ENCODE measurements at regions not wholly inside any gene's neighbourhood (a gene's known extent, or its start where the extent isn't known, plus 50 kb on each side); places are given as distances from the start of the nearest gene placed in this dataset.

DNA sequence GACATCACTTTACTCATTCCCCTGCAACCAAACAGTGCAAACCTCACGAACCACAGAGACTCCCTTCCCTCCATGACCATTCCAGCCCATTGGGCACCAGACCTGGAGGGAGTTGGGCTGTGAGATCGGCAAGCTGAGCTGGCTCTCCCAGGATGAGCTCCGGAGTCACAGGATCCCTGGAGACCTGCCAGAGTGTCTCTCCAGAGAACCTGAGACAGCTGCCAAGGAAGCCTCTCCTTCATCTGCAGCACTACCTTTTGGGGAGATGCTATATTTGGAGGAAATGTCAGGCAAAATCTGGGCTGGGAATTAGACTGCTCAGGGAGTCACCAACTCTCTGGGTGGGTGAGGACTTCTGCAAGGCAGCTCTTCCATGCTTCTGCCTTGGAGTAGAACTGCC is 417.4 kb downstream of the TNS1 start:
- DNase-seq (ENCODE audit: low spot score), result no peak

DNA sequence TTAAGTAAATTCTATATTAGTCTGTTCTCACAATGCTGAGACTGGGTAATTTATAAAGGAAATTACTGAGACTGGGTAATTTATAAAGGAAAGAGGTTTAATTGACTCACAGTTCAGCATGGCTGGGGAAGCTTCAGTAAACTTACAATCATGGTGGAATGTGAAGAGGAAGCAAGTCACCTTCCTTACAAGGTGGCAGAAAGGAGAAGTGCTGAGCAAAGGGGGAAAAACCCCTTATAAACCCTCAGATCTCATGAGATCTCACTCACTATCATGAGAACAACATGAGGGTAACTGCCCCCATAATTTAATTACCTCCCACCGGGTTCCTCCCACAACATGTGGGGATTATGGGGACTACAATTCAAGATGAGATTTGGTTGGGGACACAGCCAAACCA is 422.4 kb downstream of the TNS1 start:
- peak; percentile 25 for DNase-seq (ENCODE audit: low spot score)

DNA sequence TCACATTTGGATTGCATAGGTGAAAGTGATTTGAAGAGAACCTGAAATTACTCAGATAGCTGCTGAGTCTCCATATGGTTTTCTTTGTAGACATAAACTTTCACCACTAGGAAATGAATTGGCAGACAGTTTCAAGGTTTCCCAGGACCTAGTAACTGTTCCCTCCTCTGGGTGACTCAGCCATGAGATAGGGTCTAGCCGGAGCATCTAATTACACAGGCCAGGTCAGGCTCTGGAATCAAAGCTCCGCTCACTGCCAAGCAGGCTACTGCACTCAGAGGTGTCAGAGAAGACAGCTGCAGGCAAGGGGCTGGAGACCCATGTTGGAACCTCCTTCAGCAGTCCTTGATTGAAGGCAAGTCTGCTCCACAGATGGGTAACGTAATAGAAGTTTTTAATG is 429.2 kb downstream of the TNS1 start:
- peak; percentile 36 for DNase-seq (ENCODE audit: low spot score)

DNA sequence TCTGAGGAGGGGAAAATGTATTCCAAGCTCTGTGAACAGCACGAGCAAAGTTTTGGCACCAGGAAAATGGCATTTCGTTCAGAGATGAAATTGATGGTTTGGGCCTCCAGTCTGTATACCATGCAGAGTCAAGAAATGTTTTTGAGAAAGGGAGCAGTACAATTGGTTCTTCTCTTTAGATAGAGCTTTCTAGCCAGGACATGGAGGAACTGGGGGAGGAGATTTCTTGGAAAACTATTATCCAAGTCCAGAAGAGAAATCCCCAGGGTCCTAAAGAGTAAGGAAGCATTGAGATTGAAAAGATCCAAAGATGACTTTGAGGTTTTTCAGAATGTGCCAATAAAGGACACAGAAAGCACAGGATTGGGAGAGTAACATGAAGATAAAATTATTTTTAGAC is 432.4 kb downstream of the TNS1 start:
- DNase-seq (ENCODE audit: low spot score), result no peak

DNA sequence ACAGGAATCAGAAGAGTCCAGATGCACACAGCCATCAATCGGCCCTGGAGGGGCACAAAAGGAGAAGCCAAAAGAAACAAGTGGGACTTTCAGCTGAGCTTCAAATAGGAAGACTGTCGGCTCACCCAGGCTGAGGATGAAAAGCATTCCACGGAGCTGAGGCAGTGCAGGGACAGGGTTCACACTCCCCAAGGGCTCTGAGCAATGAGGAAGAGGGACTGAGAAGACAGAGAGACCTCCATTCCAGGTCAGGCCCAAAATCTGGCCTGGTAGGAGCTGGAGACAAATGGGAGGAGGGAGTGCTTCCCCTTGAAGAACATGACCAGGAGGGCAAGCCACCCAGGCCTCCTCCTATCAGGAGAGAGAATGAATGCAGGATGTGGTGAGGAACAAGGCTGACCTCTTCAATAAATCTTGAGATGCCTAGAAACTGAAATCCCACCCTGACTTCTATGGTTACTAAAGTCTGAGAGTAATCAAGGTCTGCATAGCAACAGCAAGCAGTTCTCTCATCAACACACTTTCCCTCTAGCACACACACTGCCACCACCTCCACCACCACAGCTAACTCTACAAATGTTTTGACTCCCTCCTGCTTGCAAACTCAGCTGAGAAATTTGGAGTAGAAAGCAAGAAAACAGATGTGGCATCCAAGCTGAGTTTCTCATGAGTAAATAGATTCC is 434.4 kb downstream of the TNS1 start:
- no peak for DNase-seq (ENCODE audit: low spot score)

DNA sequence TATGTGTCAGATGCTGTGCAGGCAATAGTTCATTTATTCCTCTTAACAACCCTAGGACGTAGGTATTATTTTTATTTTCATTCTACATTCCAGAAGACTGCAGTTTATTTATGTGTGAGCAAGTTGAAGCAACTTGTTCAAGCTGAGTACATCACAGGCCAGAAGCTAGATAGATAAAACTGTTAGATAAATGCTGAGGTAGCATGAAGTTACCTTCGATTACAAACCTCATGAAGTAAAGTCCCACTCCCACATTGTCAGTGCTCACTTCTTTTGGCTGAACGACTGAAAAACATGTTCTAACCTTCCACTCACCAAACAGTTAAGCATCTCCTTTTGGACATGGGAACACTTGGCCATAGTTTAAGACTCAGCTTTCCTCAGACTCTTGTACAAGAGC is 439.2 kb downstream of the TNS1 start:
- no peak for DNase-seq (ENCODE audit: low spot score)

DNA sequence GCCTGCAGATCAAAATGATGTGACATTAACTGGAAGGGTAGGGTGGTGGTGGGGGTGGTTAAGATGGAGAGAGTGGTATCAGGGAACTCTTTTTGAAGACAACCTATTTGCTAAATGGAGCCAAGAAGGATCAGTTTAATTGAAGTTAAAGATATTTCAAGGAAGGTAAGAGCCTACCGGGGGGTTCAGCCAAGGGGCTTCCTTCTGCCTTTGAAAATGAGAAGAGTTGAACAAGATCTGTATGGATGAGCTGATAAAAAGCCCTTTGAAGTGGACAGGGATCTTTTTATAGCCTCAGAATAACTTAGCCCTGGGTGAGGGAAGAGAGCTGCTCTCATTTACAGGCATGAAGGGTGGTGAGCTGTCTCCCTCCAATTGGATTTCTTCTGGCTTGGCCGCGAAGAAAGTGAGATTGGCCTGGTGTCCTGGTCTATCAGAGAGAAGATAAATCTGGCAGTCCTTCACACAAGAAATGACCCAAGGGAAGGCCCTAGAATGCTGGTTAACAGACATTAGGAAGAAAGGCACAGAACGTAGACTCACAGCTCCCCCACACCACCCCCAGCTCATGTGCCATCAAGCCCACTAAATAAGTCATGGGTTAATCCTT is 439.8 kb downstream of the TNS1 start:
- DNase-seq (ENCODE audit: low spot score), result no peak

DNA sequence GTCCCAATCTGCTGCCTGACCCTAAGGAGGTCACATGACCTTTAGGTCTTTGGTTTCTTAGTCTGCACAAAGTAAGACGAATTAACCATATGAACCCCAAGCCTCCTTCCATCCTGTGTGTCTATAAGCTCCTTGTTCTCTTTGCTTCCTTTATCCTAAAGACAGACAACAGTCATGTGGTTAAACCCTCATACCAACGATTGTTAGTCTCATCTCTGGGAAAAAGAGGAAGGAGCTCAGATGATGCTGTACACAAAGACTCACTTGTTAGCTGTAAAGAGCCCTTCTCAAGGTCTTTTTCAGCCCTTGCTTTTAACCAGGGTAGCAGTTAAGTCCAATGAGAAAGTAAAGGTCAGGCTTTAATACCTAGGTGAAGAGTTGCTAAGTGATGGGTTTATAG is 443.7 kb downstream of the TNS1 start:
- no peak for DNase-seq (ENCODE audit: low spot score)

DNA sequence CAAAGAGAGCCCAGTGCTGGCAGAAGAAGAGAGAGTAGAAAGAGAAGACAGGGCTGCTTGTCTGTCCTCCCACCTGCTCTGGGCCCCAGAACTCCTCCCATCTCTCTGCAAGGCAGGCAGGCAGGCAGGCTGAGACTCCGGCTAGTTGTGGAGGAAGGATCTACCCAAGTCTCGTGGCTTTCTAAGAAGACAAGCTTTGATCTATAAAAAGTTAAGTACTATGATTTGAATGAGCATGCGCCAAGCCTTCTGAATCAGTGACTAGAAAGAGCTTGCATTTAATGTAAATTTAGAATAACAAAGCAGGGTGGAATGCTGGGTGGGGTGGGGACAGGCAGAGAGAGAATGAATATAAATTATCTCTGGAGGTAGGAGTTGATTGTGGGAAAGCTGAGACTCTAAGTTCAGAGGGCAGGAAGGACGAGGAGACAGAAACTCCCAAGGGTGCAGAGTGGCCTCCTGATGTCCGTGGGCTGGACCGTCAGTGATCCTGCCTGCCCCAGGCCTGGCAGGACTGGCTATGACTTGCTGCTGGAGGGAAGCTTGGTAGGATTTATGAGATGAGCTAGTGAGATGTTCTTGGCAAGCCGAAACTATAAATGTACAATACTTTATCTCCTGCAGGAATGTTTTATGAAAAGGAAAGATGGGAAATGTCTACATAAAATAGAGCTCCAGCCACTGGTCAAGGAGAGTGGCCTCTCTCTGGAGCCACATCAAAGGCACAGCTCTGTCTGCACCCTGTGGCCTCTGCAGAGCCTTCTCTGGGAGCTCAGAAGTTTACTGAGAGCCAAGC is 447.5 kb downstream of the TNS1 start:
- no peak for DNase-seq (ENCODE audit: low spot score)

DNA sequence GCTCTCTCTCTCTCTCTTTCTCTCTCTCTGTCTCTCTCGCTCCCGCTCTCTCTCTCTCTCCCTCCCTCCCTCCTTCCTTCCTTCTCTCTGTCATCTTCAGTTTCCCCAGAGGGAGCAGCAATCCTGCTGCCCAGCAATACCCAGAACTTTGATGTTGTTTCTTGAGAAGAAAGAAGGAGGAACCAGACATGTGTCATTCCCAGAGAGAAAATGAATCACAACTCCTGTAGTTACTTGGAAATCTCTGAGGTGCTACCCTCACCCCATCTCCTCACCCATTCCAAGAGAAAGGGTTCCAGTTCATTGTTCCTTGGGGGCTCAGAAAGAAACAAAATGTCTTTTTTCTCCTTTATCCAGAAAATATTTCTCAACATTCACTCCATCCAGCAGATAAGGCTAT is 449.1 kb downstream of the TNS1 start:
- peak; percentile 18 for DNase-seq (ENCODE audit: low spot score)

DNA sequence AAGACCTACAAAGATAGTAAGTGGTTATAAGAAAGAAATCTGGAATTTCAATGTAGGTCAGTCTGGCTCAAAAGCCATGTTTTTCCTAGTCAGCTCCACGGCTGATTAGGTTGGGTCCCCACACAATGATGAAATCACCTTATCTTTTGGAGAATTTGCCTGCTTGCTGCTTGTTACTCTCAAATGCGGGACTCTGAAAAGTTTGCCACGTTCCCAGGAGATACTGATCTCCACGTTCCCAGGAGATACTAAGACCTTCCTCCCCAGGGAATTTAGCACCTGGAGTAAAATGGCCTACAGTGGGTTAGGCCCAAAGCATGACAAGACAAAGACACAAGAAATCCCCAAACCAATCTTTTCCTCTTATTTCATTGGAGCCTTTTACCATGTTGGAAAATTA is 449.6 kb downstream of the TNS1 start:
- no peak for DNase-seq (ENCODE audit: low spot score)

DNA sequence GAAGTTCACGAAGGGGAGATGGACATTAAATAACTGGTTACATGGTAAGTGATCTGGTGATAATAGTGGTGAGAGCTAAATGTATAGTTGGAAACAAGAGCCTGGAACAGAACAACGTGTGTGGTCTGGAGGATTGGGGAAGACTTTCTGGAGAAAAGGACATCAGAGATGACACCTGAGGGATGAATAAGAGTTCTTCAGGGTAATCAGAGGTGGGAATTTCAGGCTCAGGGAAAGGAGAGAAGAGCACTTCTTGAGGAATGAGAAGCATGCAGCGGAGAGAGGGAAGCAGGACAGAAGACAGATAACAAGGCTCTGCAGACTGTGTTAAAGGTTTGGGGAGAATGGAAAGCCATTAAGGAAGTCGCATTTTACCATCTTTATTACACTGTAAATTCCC is 450.7 kb downstream of the TNS1 start:
- DNase-seq (ENCODE audit: low spot score), result no peak

DNA sequence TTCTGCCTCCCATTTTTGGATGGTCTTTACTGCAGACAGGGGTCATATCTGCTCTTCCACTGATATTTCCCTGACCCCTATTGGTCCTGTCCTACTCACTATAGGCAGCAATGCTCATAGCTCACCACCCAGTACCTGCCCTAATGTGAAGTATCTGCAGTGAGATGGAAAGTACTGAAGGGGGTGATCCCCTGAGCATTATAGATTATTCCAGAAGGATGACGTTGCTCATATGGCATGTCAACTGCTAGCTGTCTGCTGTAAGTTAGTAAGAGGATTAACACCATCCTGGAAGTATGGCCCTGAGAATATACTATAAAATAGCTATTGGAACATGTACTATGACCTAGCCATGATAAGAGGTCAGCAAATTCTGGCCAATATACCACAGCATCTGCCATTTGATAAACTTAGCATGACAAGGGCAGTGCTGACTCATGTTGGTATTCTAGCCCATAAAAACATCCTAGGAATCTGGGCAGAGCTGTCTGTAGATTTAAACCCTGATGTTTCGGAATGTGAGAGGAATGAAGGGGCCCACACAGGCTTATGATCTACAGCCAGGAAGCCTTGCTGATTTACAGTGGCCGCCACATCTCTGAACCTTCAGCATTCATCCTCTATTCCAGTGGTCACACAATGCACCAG is 451.4 kb downstream of the TNS1 start:
- peak; percentile 74 for DNase-seq (ENCODE audit: low spot score)

DNA sequence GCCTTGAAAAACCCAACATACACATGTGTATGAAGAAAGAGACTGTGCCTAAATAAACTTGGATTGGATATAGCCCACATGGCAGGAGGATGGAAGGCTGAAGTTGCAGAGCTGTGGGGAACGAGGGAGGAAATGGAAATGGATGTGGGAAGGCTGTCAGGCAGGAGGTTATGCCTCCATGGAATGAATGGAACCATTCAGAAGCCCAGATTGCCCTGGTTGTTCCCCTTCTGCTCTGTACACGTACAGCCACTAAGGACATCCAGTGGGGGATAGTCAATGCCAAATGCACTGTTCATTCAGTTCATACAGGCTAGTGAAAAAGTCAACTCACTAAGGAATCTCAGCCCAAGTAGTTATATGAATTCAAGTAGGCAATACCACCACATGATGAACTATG is 463.7 kb downstream of the TNS1 start:
- DNase-seq (ENCODE audit: low spot score), result no peak

DNA sequence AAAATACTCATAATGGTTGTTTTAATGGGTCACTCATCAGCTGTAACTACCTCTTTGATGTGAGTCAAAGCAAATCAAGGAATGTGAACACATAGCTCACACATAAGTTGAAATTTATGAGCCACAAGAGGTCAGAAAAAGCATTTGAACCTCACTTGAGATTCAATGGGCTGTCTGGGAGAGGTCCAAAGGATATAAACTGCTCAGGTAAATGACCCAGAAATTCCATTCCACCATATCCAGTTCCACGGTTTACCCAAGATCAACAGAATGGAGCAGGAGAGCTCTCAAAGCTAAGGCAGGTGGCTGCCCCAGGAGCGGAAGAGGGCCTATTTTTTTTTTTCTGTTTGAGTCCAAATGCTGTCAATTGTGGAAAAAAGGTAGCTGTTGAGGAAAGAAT is 464.1 kb downstream of the TNS1 start:
- DNase-seq (ENCODE audit: low spot score), result peak; percentile 81

DNA sequence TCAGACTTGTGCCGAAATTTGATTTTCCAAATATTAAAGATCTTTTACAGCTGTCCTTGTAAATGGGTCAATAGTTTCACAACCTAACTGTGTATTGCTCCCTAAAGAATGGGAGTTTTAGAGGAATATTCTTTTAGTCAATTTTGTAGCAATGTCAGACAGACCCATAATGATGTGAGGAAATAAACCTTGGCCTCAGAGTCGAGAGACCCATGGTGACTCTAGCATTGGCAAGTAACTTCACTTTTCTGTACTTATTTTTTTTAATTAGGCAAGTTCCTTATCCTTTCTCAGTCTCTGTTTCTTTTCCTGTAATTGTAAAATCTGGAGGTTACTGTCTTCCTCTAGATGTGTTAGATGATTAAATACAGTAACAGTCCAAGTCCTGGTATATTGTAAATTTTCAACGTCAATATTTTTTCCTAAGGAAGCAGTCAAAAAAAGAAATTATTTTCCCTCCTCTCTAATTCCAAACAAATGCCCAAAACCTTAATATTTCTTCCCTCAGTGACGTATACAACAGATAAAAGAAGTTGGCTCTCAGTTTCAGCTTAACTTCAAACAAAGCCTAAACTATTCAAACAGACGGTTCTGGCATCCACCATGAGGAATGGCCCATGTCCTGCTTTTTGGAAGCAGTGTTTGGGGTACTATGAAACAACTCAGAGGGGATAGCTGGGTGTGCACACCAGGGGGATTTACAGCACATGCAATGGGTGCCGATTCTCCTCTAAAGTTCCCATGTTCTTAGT is 466.7 kb downstream of the TNS1 start:
- no peak for DNase-seq (ENCODE audit: low spot score)

DNA sequence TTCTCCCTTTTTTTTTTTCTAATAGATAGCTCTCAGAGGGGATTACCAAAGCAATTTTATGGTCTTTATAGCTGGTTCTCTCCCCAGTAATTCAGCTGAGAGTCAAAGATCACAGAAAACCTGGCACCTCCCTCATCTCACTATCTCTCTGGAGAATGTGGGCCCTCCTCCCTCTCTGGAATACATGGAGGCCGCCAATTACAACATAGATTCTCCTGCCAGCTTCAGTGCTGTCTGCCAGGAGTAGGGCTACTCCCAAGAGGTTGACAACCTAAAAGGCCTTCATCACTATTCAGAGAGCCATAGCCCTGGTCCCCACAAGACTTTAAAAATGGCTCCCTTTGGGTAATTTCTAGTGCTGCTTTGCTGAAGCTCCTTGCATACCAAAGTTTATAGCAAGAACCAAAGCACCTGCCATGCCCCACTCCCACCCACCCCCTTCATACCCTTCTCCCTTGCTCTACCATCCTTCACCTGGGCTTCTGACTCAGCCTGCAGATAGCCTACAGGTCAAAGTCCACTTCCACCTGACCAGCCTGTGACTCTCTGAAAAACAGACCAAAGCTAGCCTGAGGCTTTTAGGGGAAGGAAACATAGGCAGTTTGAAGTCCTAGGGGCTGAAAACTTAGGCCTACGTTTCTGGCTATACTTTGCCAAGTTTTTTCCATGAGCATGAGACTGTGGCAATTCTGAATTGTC is 472.3 kb downstream of the TNS1 start:
- peak; percentile 13 for DNase-seq (ENCODE audit: low spot score)

DNA sequence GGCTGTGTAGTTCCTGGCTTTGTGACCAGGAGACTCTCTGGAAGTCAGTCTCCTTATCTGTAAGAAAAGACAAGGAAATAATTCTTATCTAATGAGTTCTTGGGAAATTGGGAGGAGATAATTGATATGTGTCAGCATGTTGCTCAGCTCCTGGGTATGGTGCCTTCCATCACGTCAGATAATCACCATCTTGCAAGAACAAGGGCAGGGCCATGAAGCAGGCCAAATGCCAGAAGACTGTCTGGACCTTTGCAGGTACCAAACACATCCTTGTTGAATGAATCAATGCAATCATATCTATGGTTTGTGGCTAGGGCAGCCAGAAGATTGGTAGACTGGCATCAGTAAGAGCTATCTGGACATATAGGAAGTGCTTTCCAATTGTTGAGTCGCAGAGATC is 473.5 kb downstream of the TNS1 start:
- DNase-seq (ENCODE audit: low spot score), result no peak

DNA sequence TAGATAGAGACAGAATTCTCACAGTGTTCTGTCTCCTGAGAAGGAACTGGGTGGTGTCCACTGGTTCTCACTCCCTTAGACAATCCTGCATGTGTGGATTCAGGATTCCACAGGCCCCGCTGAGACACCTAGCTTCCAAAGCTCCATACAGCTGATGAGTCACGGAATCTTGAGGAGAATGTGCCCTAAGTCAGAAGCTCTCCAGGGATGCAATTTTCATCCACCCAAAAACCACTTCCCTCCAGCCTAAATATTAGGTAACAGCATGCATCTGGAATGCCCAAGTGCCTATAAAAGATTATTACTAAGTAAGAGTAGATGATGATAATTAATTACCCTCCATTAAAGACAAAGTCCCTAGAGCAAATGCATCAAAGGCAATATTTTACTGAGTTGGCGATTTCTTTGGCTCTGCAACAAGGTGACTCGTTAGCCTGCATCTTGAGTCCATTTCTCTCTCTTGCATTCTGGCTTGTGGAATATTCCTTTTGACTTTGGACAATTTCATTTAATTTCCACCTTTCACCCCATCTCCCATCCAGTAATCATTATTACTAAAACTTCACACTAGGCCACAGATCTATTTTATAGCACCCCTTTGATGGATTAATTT is 475.1 kb downstream of the TNS1 start:
- no peak for DNase-seq (ENCODE audit: low spot score)

DNA sequence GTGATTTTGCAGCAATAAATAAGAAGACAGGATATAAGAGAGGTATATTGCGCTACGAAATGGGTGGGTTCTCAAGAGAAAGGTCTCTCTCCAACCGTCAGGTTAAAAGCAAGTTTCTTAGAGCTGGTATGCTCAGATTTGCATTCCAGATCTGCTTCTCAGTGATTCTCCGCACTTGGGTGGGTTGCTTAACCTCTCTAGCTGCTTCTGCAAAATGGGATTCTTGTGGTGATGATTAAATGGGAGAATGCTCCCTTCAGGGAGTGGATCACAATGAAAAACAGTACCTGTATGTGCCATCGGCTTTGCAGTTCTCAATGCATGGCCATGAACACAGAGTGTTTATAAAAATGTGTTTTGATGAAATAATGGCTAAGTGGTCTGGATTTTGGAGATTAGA is 477.7 kb downstream of the TNS1 start:
- DNase-seq (ENCODE audit: low spot score), result no peak

DNA sequence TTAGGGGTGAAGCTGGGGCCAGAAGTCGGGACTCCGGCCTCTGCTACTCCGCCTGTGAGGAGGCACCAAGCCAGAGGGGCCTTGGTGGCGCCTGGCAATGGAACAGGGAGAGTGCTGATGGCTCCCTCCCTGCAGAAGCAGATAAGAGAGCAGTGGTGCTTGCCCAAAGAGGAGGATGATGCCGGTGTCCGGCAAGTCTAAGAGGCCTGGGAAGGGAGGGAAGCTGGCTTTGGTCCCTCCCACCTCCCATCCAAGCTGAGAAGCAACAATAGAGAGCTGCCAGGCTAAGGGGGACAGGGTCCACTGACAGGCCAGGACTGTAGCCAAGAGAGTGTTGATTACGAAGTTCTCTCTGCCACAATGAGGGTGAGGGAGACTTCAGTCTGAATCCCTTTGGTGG is 479.5 kb downstream of the TNS1 start:
- DNase-seq (ENCODE audit: low spot score), result no peak
